Fibroblast of the aortic adventitia (primary cell): ENCODE measurements at regions not wholly inside any gene's neighbourhood (a gene's known extent, or its start where the extent isn't known, plus 50 kb on each side); places are given as distances from the start of the nearest gene placed in this dataset.

Source experiments
- DNase-seq: peaks from one replicate; pipeline ENCODE4 v3.0.0-alpha.2; 2010; ENCODE audit warnings: low read depth
- H3K4me3 ChIP-seq: 2 replicates; pipeline ENCODE4 v1.5.1; 2011; ENCODE audit warnings: low read depth, mild to moderate bottlenecking, control low read depth, low read length, moderate library complexity
- TF ChIP-seq, protein P1 (sequence below): IDR thresholded peaks from 2 replicates; pipeline ENCODE4 v1.5.1; 2011; ENCODE audit warnings: mild to moderate bottlenecking, low read length, control low read depth, inconsistent platforms; ENCODE audit not compliant: insufficient read depth

DNA sequence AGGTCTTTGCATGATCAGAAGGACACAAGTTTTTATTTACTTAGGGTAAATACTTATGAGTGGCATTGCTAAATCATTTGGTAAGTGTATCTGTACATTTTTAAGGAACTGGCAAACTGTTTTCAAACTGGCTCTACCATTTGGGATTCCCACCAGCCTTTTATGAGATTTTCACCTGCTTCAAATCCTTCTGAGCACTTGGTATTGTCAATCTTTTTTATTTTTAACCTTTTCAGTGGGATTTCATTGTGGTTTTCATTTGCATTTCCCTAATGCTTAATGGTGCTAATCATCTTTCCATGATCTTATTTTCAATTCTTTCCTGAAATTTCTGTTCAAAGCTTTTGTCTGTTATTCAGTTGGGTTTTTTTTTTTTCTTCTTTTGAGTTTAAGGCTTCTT lies 475.6 kb downstream of the MAN2A1 start:
- TF ChIP-seq, protein P1, sequence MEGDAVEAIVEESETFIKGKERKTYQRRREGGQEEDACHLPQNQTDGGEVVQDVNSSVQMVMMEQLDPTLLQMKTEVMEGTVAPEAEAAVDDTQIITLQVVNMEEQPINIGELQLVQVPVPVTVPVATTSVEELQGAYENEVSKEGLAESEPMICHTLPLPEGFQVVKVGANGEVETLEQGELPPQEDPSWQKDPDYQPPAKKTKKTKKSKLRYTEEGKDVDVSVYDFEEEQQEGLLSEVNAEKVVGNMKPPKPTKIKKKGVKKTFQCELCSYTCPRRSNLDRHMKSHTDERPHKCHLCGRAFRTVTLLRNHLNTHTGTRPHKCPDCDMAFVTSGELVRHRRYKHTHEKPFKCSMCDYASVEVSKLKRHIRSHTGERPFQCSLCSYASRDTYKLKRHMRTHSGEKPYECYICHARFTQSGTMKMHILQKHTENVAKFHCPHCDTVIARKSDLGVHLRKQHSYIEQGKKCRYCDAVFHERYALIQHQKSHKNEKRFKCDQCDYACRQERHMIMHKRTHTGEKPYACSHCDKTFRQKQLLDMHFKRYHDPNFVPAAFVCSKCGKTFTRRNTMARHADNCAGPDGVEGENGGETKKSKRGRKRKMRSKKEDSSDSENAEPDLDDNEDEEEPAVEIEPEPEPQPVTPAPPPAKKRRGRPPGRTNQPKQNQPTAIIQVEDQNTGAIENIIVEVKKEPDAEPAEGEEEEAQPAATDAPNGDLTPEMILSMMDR, result no peak
- no peak for DNase-seq

DNA sequence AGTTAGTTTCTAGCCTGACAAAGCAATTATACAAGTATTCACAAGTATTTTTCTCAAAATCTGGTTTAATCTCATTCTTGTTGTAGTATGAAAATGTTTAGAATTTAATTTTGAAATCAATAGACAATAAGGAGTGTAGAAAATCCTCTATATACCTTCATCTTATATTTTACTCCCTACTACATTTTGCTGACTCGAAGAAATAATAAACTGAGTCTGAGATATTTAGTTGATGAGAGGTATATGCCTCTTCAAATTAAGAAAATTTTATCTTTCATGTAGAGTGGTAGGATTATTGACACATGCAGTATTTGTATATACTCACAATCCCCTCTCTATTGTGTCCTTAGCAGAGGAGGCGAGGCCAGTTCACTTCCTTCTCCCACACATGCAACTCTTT lies 477.7 kb downstream of the MAN2A1 start:
- TF ChIP-seq, protein P1, result no peak
- no peak overlapping the region for H3K4me3 ChIP-seq
- DNase-seq, result no peak

More for the DNA sequence above, 475.6 kb downstream of the MAN2A1 start:
- H3K4me3 ChIP-seq, result no peak overlapping the region

GRCh38 chr5:110169461-110169860 lies 479.7 kb downstream of the MAN2A1 start:
- TF ChIP-seq, protein P1, result no peak
- no peak overlapping the region for H3K4me3 ChIP-seq
- DNase-seq, result no peak

DNA sequence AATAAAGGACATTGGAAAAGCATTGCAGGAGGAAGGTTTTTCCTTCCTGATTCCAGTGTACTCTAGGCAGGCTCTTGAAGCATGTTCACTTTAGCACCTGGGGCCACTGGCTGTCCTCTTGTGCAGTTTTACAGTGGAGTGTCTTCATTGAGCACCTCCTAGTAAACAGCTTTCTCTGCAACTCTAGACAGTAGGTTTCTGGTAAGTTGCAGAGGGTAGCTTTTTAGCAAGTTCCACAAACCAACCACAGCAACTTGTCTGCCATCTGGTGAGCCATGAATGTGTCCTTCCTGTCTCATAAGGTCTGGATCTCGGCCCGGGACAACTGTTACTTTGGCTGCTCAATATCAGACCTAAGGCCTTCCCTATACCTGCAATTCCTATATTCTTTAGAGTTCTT lies 488.0 kb downstream of the MAN2A1 start:
- H3K4me3 ChIP-seq, result no peak overlapping the region
- no peak for DNase-seq
- TF ChIP-seq, protein P1, result no peak

DNA sequence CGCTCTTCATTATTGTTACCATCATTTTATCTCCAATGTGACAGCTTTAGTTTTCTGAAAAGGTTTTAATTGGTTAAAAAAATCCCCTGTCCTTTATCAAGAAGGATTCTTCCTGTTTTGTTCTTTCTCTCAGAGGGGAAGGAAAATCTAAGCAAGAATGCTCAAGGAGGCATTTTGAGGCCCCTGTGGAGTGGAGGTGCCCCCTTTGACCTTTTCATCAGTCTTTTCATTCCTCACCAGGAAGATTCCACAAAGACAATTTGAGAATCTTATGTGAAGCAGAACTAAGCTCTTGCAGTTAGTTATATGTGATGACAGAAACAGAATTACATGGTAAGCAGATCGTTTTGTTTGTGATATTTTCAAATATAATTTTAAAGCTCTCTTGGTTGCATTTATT lies 489.6 kb downstream of the MAN2A1 start:
- no peak for DNase-seq
- TF ChIP-seq, protein P1, result no peak
- H3K4me3 ChIP-seq, result no peak overlapping the region

GRCh38 chr5:110194191-110194590 lies 504.5 kb downstream of the MAN2A1 start:
- TF ChIP-seq, protein P1, result no peak

DNA sequence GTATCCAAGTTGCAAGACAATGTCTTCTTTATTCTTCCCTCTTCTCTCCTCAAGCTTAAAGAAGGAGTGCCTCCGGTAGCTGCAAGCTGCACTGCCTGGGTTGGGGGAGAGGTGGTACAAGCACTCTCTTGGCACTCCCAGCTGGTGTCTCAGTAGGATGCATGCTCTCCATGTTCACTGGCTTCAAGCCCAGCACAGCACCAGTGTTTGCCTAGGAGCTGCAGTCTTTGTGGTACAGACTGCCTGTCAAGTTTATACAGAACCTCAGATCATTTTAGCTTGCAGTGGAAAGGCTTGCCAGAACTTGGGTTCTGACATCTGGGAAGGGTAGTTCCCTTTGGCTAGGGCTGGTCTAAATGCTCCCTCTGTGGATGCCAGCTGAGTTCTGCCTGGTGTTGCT lies 505.6 kb downstream of the MAN2A1 start:
- TF ChIP-seq, protein P1, result no peak
- DNase-seq, result no peak
- no peak overlapping the region for H3K4me3 ChIP-seq

More at GRCh38 chr5:110194191-110194590, 504.5 kb downstream of the MAN2A1 start:
- H3K4me3 ChIP-seq, result no peak overlapping the region
- DNase-seq, result no peak
